K562 (cell line): ENCODE measurements at regions not wholly inside any gene's neighbourhood (a gene's known extent, or its start where the extent isn't known, plus 50 kb on each side); places are given as distances from the start of the nearest gene placed in this dataset.

Source experiments
- ATAC-seq: fragments of 200-7000 bp; cut with Tn5 transposase; 3 replicates; pipeline ENCODE4 v1.9.1; 2020; ENCODE audit warnings: moderate library complexity
- BruUV-seq: library from RNA; stranded (reverse); fragments of 400-500 nt; replicated peaks from 2 replicates; lab custom pipeline; 2021; lab: Mats Ljungman, UMichigan
- CTCF ChIA-PET: fragments of 300-600 bp; formaldehyde crosslinking; extraction: SDS; loops from one replicate; lab custom pipeline; 2021; ENCODE audit warnings: low intra/inter-chr PET ratio; lab: Yijun Ruan, JAX
- POLR2A ChIA-PET: fragments of 300-600, 350-650 bp; sonication (Branson Sonifier 250); formaldehyde crosslinking; extraction: SDS; loops from one replicate; lab custom pipeline; 2021; ENCODE audit warnings: antibody characterized with exemption, inconsistent platforms; lab: Yijun Ruan, JAX
- DNase-seq, 4 experiments: peaks; one replicate each; pipeline versions ENCODE4 v3.0.0 to v3.0.0-alpha.2; 2011 to 2018; ENCODE audit warnings: low spot score in 3 of 4, mixed read lengths in 3 of 4; ENCODE audit errors: extremely low read depth in 1 of 4
- FAIRE-seq: peaks from 2 replicates; lab custom pipeline; 2011; peaks lifted over from hg19 to GRCh38; lab: Jason Lieb, UNC
- H2AFZ ChIP-seq: 2 replicates; pipeline ENCODE4 v1.6.0; 2011; ENCODE audit warnings: low read depth, low read length, control low read depth, inconsistent platforms
- H3K27ac ChIP-seq: fragments of 200-600 bp; 3 replicates; pipeline ENCODE4 v1.8.0; 2011; ENCODE audit warnings: low read depth, mild to moderate bottlenecking, control low read depth, inconsistent platforms, low read length, moderate library complexity, mixed read lengths; ENCODE audit errors: extremely low read depth
- H3K27me3 ChIP-seq, 2 experiments: fragments of 300-600 bp in 1 of 2; 2 replicates in 1 of 2; 3 replicates in 1 of 2; pipeline versions ENCODE4 v1.6.0 to v1.8.0; 2011; ENCODE audit warnings: inconsistent platforms in 2 of 2, low read length in 2 of 2, mild to moderate bottlenecking in 1 of 2, mixed read lengths in 1 of 2, moderate library complexity in 1 of 2; ENCODE audit not compliant: control insufficient read depth in 2 of 2, insufficient read depth in 2 of 2
- H3K36me3 ChIP-seq: fragments of 300-600 bp; 3 replicates; pipeline ENCODE4 v1.8.0; 2011; ENCODE audit warnings: mild to moderate bottlenecking, low read length, inconsistent platforms; ENCODE audit not compliant: control insufficient read depth, insufficient read depth
- H3K4me1 ChIP-seq, 2 experiments: fragments of 200-600 bp in 1 of 2; replicated peaks in 1 of 2; 2 replicates in 1 of 2; 3 replicates in 1 of 2; pipeline versions ENCODE4 v1.5.1 to v1.8.0; 2011; ENCODE audit warnings: inconsistent platforms in 2 of 2, low read length in 2 of 2, mild to moderate bottlenecking in 1 of 2, mixed read lengths in 1 of 2, moderate library complexity in 1 of 2; ENCODE audit not compliant: control insufficient read depth in 2 of 2, insufficient read depth in 2 of 2
- H3K4me2 ChIP-seq: 2 replicates; pipeline ENCODE4 v1.6.1; 2011; ENCODE audit warnings: low read length, control low read depth, inconsistent platforms, mixed read lengths; ENCODE audit not compliant: insufficient read depth
- H3K4me3 ChIP-seq: fragments of 200-600 bp; sonication (generic), shearing (Covaris generic); 2 replicates; pipeline ENCODE4 v1.5.1; 2016; ENCODE audit warnings: control low read depth, inconsistent platforms
- H3K79me2 ChIP-seq: fragments of 200-600 bp; 3 replicates; pipeline ENCODE4 v1.8.0; 2011; ENCODE audit warnings: low read length, inconsistent platforms; ENCODE audit not compliant: control insufficient read depth, insufficient read depth
- H3K9ac ChIP-seq, 2 experiments: 2 replicates each; pipeline versions ENCODE4 v1.6.0 to v1.6.1; 2011; ENCODE audit warnings: low read depth in 2 of 2, low read length in 2 of 2, control low read depth in 1 of 2, inconsistent platforms in 1 of 2, mild to moderate bottlenecking in 1 of 2, mixed read lengths in 1 of 2; ENCODE audit not compliant: insufficient read depth in 1 of 2
- H3K9me1 ChIP-seq: one replicate; pipeline ENCODE4 v1.6.0; 2011; ENCODE audit warnings: inconsistent platforms, mild to moderate bottlenecking, low read length, moderate library complexity; ENCODE audit not compliant: control insufficient read depth, insufficient read depth
- H3K9me3 ChIP-seq: replicated peaks from 2 replicates; pipeline ENCODE4 v1.5.1; 2011; ENCODE audit warnings: low read depth, low read length, inconsistent platforms; ENCODE audit not compliant: control insufficient read depth, insufficient read depth
- H4K20me1 ChIP-seq: replicated peaks from 2 replicates; pipeline ENCODE4 v1.6.1; 2011; ENCODE audit warnings: low read length, inconsistent platforms, mixed read lengths; ENCODE audit not compliant: control insufficient read depth, insufficient read depth
- HDAC2 ChIP-seq: fragments of 450-650 bp; IDR thresholded peaks from 2 replicates; pipeline ENCODE4 v1.6.1; 2016; ENCODE audit warnings: mild to moderate bottlenecking
- SNAPC5 ChIP-seq: fragments of 250-450 bp; sonication (Bioruptor Pico); IDR thresholded peaks from 2 replicates; pipeline ENCODE4 v1.8.0; 2021; ENCODE audit warnings: moderate library complexity, mild to moderate bottlenecking, inconsistent platforms
- SNIP1 ChIP-seq: fragments of 450-650 bp; IDR thresholded peaks from 2 replicates; pipeline ENCODE4 v1.7.1; 2017; ENCODE audit warnings: low read depth, mild to moderate bottlenecking
- WGBS: fragments of 100-300 bp; shearing (Covaris generic); methylation state at CpG from one replicate; pipeline ENCODE4 v1.1.6; 2016; ENCODE audit warnings: low coverage, mixed read lengths; ENCODE audit not compliant: insufficient coverage; ENCODE audit errors: missing lambda C conversion rate; 5-methylcytosine and 5-hydroxymethylcytosine counted together
- in situ Hi-C: fragments of 300-500 bp; cut with MboI; formaldehyde crosslinking; loops from 4 replicates; pipeline ENCODE4 v1.15.0; 2018; ENCODE audit warnings: inconsistent platforms, mixed read lengths
- intact Hi-C: fragments of 100-400 bp; cut with micrococcal nuclease; formaldehyde crosslinking; loops from 2 replicates; pipeline ENCODE4 v1.14.2; 2022
- TF ChIP-seq, protein P1 (sequence below), 2 experiments: fragments of 150-350 bp in 1 of 2; IDR thresholded peaks; 2 replicates each; pipeline ENCODE4 v1.6.1; 2012 to 2016; ENCODE audit warnings: low read depth in 2 of 2, low read length in 2 of 2, mild to moderate bottlenecking in 1 of 2, moderate library complexity in 1 of 2

DNA sequence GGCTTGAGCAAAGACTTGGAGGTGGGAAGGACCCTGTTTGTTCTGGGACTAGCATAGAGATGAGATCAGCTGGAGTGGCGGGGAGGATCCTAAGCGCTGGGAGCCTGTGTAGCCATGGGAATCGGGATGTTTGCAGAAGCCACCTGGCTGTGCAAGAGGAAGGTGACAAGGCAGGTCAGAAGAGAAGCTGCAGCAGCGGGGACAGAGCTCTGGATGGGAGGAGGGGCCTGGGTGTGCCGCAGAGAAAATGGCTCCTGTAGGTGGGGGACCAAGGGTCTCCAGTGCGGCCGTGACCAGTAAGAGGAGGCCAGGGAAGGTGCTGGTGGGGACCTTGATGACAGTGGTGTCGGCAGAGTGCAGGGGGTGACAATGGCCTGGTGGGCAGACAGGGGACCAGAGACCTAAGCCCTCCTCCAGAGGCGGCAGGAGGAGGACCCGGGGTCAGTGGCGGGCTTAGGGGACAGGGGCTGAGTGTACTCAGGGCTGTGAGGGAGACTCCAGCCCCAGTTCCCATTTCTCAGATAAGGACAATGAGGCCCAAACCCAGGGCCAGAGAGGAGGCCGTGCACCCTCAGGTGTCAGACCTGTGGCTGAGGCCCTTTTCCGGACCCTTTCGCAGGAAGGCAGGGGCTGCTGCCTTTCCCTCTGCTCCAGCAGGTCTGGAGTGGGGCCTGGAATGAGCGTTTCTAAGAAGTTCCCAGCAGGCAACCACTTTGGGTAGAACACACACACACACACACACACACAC lies 206.6 kb upstream of the RTL1 start:
- in situ Hi-C loops = no loop called here
- no peaks in the 10 kb centered on the region for H4K20me1 ChIP-seq
- intact Hi-C loops = no loop called here
- H3K27ac ChIP-seq = no peak overlapping the region
- POLR2A ChIA-PET = no interaction called here
- no peak overlapping the region for H3K9ac ChIP-seq
- no peak overlapping the region for H3K4me3 ChIP-seq
- H3K79me2 ChIP-seq = no peaks in the 10 kb centered on the region
- BruUV-seq = no TSS peak
- DNase-seq (no peak), FAIRE-seq (no peak), ATAC-seq (no peak)
- no peak overlapping the region for H2AFZ ChIP-seq
- no peaks in the 10 kb centered on the region for H3K36me3 ChIP-seq
- H3K9me1 ChIP-seq = no peaks in the 10 kb centered on the region
- 2% methylated on average over 9 of the region's 15 CpGs for WGBS
- H3K9me3 ChIP-seq = no peaks in the 10 kb centered on the region
- no peak overlapping the region for H3K4me2 ChIP-seq
- no peaks in the 10 kb centered on the region for H3K4me1 ChIP-seq
- CTCF ChIA-PET = no interaction called here
- TF ChIP-seq SNIP1 (no peak), SNAPC5 (CRISPR knock-in tag) (no peak), HDAC2 (no peak)
- TF ChIP-seq, protein P1, sequence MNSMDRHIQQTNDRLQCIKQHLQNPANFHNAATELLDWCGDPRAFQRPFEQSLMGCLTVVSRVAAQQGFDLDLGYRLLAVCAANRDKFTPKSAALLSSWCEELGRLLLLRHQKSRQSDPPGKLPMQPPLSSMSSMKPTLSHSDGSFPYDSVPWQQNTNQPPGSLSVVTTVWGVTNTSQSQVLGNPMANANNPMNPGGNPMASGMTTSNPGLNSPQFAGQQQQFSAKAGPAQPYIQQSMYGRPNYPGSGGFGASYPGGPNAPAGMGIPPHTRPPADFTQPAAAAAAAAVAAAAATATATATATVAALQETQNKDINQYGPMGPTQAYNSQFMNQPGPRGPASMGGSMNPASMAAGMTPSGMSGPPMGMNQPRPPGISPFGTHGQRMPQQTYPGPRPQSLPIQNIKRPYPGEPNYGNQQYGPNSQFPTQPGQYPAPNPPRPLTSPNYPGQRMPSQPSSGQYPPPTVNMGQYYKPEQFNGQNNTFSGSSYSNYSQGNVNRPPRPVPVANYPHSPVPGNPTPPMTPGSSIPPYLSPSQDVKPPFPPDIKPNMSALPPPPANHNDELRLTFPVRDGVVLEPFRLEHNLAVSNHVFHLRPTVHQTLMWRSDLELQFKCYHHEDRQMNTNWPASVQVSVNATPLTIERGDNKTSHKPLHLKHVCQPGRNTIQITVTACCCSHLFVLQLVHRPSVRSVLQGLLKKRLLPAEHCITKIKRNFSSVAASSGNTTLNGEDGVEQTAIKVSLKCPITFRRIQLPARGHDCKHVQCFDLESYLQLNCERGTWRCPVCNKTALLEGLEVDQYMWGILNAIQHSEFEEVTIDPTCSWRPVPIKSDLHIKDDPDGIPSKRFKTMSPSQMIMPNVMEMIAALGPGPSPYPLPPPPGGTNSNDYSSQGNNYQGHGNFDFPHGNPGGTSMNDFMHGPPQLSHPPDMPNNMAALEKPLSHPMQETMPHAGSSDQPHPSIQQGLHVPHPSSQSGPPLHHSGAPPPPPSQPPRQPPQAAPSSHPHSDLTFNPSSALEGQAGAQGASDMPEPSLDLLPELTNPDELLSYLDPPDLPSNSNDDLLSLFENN (IDR thresholded peaks at IDR 0.05; ENCODE audit: low read depth in 2 of 2, low read length in 2 of 2) = no peak
- peaks cover 0 to 32% of the 10 kb centered on the region in 2 experiments; a peak in 2 of 5 replicates for H3K27me3 ChIP-seq
